ENCODE measurements at regions not wholly inside any gene's neighbourhood (a gene's known extent, or its start where the extent isn't known, plus 50 kb on each side); places are given as distances from the start of the nearest gene placed in this dataset.
A peak's percentile ranks its signal among the peaks of the same experiment; 100 is the strongest.

GRCh38 chr5:56449071-56449640, 216.0 kb upstream of the ANKRD55 start:
- DNase-seq (ENCODE audit: low spot score in 2 of 2) (no peak), FAIRE-seq (no peak)

- no peak for FAIRE-seq
- no peak for DNase-seq (ENCODE audit: low spot score in 2 of 2)
Observed at GRCh38 chr5:56447656-56448055, 214.5 kb upstream of the ANKRD55 start.

GRCh38 chr5:56447232-56447631, 214.1 kb upstream of the ANKRD55 start:
- FAIRE-seq (no peak), DNase-seq (ENCODE audit: low spot score in 2 of 2) (no peak)

- FAIRE-seq: no peak
- DNase-seq (ENCODE audit: low spot score in 2 of 2): no peak
Observed at GRCh38 chr5:56446728-56447127, 213.6 kb upstream of the ANKRD55 start.

- no peak for FAIRE-seq
Observed at GRCh38 chr5:56443826-56444225, 210.7 kb upstream of the ANKRD55 start.

GRCh38 chr5:56440871-56441740, 208.0 kb upstream of the ANKRD55 start:
- no peak for DNase-seq (ENCODE audit: low spot score in 2 of 2)
- FAIRE-seq: no peak

More at GRCh38 chr5:56443826-56444225, 210.7 kb upstream of the ANKRD55 start:
- no peak for DNase-seq (ENCODE audit: low spot score in 2 of 2)

- FAIRE-seq: no peak
Observed at GRCh38 chr5:56434986-56435385, 201.9 kb upstream of the ANKRD55 start.

GRCh38 chr5:56433039-56433617, 200.0 kb upstream of the ANKRD55 start:
- FAIRE-seq: no peak

More at GRCh38 chr5:56434986-56435385, 201.9 kb upstream of the ANKRD55 start:
- no peak for DNase-seq (ENCODE audit: low spot score in 2 of 2)

GRCh38 chr5:56432321-56432720, 199.2 kb upstream of the ANKRD55 start:
- FAIRE-seq: no peak
- no peak for DNase-seq (ENCODE audit: low spot score in 2 of 2)

More at GRCh38 chr5:56433039-56433617, 200.0 kb upstream of the ANKRD55 start:
- no peak for DNase-seq (ENCODE audit: low spot score in 2 of 2)

- no peak for DNase-seq (ENCODE audit: low spot score in 2 of 2)
- FAIRE-seq: no peak
Observed at GRCh38 chr5:56430422-56430821, 197.3 kb upstream of the ANKRD55 start.

GRCh38 chr5:56429110-56429561, 196.0 kb upstream of the ANKRD55 start:
- FAIRE-seq (no peak), DNase-seq (ENCODE audit: low spot score in 2 of 2) (no peak)

GRCh38 chr5:56426693-56427092, 193.6 kb upstream of the ANKRD55 start:
- no peak for FAIRE-seq

GRCh38 chr5:56422076-56422762, 189.1 kb upstream of the ANKRD55 start:
- DNase-seq (ENCODE audit: low spot score in 2 of 2) (no peak), FAIRE-seq (no peak)

More at GRCh38 chr5:56426693-56427092, 193.6 kb upstream of the ANKRD55 start:
- no peak for DNase-seq (ENCODE audit: low spot score in 2 of 2)

- DNase-seq (ENCODE audit: low spot score in 2 of 2) (no peak), FAIRE-seq (no peak)
Observed at GRCh38 chr5:56421246-56422075, 188.3 kb upstream of the ANKRD55 start.

GRCh38 chr5:56420323-56420722, 187.2 kb upstream of the ANKRD55 start:
- DNase-seq (ENCODE audit: low spot score in 2 of 2): no peak
- no peak for FAIRE-seq

- FAIRE-seq: no peak
- DNase-seq (ENCODE audit: low spot score in 2 of 2): no peak
Observed at GRCh38 chr5:56419667-56420066, 186.5 kb upstream of the ANKRD55 start.

- no peak for DNase-seq (ENCODE audit: low spot score in 2 of 2)
Observed at GRCh38 chr5:56415356-56415765, 182.2 kb upstream of the ANKRD55 start.

GRCh38 chr5:56414066-56414465, 180.9 kb upstream of the ANKRD55 start:
- no peak for FAIRE-seq
- DNase-seq (ENCODE audit: low spot score in 2 of 2): no peak

More at GRCh38 chr5:56415356-56415765, 182.2 kb upstream of the ANKRD55 start:
- no peak for FAIRE-seq

GRCh38 chr5:56413546-56413945, 180.4 kb upstream of the ANKRD55 start:
- no peak for DNase-seq (ENCODE audit: low spot score in 2 of 2)
- peak; percentile 47 for FAIRE-seq
